ENCODE measurements at regions not wholly inside any gene's neighbourhood (a gene's known extent, or its start where the extent isn't known, plus 50 kb on each side); places are given as distances from the start of the nearest gene placed in this dataset.

GRCh38 chr4:60590116-60590515 is 610.0 kb upstream of the ADGRL3 start:
- no peak for DNase-seq (ENCODE audit: low read depth in 1 of 2, low spot score in 2 of 2)
- Histone ChIP-seq H3K36me3 (no peaks in the 10 kb centered on the region), H3K27me3 (replicated peaks) (no peaks in the 10 kb centered on the region), H3K27ac (no peak overlapping the region), H3K9me3 (replicated peaks) (peaks cover 3% of the 10 kb centered on the region; the same call in 1 of the 2 replicates), H3K4me1 (replicated peaks) (no peaks in the 10 kb centered on the region), H3K4me3 (no peak overlapping the region)

- H3K4me1 ChIP-seq (replicated peaks), result no peaks in the 10 kb centered on the region
- no peaks in the 10 kb centered on the region for H3K9me3 ChIP-seq (replicated peaks)
- no peaks in the 10 kb centered on the region for H3K36me3 ChIP-seq
- no peak overlapping the region for H3K27ac ChIP-seq
- DNase-seq (ENCODE audit: low read depth in 1 of 2, low spot score in 2 of 2), result no peak
- H3K27me3 ChIP-seq (replicated peaks), result no peaks in the 10 kb centered on the region
- H3K4me3 ChIP-seq, result no peak overlapping the region
Observed at GRCh38 chr4:60605646-60606354, 594.3 kb upstream of the ADGRL3 start.

DNA sequence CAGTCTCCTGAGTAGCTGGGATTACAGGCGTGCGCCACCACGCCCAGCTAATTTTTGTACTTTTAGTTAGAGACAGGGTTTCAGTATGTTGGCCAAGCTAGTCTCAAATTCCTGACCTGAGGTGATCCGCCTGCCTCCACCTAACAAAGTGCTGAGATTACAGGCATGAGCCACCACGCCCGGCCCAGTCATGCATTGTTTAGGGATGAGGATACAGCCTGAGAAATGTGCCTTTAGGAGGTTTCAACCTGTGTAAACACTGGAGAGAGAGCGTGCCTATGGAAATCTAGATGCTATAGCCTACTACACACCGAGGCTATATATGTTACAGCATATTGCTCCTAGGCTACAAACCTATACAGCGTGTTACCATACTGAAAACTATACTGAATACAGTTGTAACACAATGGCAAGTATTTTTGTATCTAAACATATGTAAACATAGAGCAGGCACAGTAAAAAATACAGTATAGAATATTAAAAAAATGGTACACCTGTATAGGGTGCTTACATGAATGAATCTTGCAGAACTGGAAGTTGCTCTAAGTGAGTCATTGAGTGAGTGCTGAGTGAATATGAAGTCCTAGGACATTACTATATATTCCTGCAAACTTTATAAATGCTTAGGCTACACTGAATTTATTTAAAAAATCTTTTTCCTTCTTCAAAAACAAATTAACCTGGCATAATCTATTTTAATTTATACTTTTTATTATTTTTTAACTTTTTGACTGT is 588.2 kb upstream of the ADGRL3 start:
- Histone ChIP-seq H3K36me3 (no peaks in the 10 kb centered on the region), H3K4me3 (no peak overlapping the region), H3K27ac (no peak overlapping the region), H3K4me1 (replicated peaks) (no peaks in the 10 kb centered on the region), H3K9me3 (replicated peaks) (no peaks in the 10 kb centered on the region), H3K27me3 (replicated peaks) (no peaks in the 10 kb centered on the region)
- DNase-seq (ENCODE audit: low read depth in 1 of 2, low spot score in 2 of 2), result no peak

- H3K27ac ChIP-seq, result no peak overlapping the region
- H3K4me1 ChIP-seq (replicated peaks), result no peaks in the 10 kb centered on the region
- H3K4me3 ChIP-seq, result no peak overlapping the region
- no peaks in the 10 kb centered on the region for H3K9me3 ChIP-seq (replicated peaks)
- no peak for DNase-seq (ENCODE audit: low read depth in 1 of 2, low spot score in 2 of 2)
- no peaks in the 10 kb centered on the region for H3K36me3 ChIP-seq
- no peaks in the 10 kb centered on the region for H3K27me3 ChIP-seq (replicated peaks)
Observed at GRCh38 chr4:60617731-60618130, 582.4 kb upstream of the ADGRL3 start.

GRCh38 chr4:60619531-60620305 is 580.4 kb upstream of the ADGRL3 start:
- H3K4me3 ChIP-seq, result no peak overlapping the region
- no peaks in the 10 kb centered on the region for H3K4me1 ChIP-seq (replicated peaks)
- peak in 1 of 2 experiments; percentile 19 for DNase-seq (ENCODE audit: low read depth in 1 of 2, low spot score in 2 of 2)
- H3K27ac ChIP-seq, result no peak overlapping the region; the same call in 1 of the 2 replicates
- H3K36me3 ChIP-seq, result no peaks in the 10 kb centered on the region
- no peaks in the 10 kb centered on the region for H3K9me3 ChIP-seq (replicated peaks)
- no peaks in the 10 kb centered on the region for H3K27me3 ChIP-seq (replicated peaks)

DNA sequence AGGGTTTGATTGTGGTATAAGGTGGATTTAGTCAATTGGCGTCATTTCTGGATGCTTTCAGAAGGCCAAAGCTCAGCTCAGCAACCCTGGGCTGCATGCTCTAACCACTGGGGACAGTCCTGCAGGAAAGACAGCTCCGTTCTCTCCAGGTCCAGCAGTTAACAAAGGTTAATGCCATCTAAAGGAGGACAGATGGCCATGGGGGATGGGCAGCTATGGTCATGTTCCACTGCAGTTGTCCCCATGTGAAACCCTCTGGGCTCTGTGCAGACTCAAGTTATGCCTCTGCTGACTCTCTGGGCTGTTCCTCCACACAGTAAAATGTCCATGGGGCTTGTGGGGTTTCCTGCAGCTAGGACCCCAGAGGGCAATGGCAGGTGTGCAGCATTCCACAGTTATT is 562.1 kb upstream of the ADGRL3 start:
- Histone ChIP-seq H3K27ac (no peak overlapping the region), H3K4me1 (replicated peaks) (no peaks in the 10 kb centered on the region), H3K9me3 (replicated peaks) (no peaks in the 10 kb centered on the region; the same call in 1 of the 2 replicates), H3K36me3 (no peaks in the 10 kb centered on the region), H3K27me3 (replicated peaks) (no peaks in the 10 kb centered on the region), H3K4me3 (no peak overlapping the region)
- DNase-seq (ENCODE audit: low read depth in 1 of 2, low spot score in 2 of 2), result no peak

DNA sequence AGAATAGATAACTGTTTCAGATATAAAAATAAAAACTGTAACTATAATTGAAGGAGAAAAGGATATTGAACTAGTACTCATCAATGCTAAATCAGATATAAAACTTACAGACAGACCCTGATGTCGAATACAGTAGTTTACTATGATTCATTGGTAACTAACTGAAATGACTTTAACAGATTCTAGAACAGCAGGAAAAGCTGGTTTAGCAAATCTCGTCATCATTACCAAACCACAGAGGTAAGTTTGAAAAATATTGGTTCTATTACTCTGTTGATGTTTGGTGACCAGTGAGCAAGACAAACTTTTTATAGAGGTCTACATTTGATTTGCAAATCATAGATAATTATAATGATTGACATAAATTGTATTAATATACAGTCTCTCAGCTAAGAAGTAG is 551.4 kb upstream of the ADGRL3 start:
- Histone ChIP-seq H3K27me3 (replicated peaks) (no peaks in the 10 kb centered on the region), H3K27ac (no peak overlapping the region), H3K36me3 (no peaks in the 10 kb centered on the region), H3K4me1 (replicated peaks) (no peaks in the 10 kb centered on the region), H3K4me3 (no peak overlapping the region), H3K9me3 (replicated peaks) (no peaks in the 10 kb centered on the region)
- no peak for DNase-seq (ENCODE audit: low read depth in 1 of 2, low spot score in 2 of 2)

DNA sequence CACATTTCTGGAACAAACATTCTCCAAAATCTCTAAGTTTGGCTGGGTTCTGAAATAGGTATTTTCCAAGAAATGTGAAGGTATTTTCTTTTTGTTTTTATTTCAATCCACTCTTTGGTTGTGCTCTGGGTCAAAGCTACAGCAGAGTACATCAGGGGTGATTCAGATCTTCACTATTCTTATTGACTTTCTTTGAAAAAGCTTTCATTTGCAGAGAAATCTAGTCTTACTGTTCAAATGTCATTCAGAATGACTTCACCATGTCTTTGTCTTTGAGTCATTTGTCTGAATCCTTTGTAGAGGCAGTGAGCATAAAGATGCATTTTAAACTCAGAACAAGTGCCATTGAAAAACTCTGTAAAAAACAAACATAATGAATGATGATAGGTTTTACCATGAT is 547.2 kb upstream of the ADGRL3 start:
- H3K4me1 ChIP-seq (replicated peaks), result no peaks in the 10 kb centered on the region

DNA sequence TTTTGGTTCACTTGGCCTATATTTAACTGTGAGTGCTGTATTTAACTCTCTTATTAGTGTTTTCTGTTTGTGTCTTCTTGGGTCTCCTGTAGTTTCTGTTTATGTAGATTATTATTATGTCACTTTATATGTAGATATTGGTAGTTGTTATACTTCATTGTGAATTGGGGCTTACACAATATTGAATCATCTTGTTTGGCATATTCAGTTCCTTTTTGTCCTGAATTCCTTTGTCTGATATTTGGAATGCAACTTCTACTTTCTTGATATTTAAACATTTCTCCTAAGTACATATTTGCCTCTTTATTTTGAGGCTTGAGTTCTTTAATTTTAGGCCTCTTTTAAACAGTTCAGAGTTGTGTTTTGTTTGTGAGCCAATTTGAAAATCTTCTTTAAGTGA is 544.8 kb upstream of the ADGRL3 start:
- no peak overlapping the region for H3K4me3 ChIP-seq
- H3K27ac ChIP-seq, result no peak overlapping the region
- H3K27me3 ChIP-seq (replicated peaks), result no peaks in the 10 kb centered on the region
- H3K9me3 ChIP-seq (replicated peaks), result no peaks in the 10 kb centered on the region
- H3K36me3 ChIP-seq, result no peaks in the 10 kb centered on the region
- H3K4me1 ChIP-seq (replicated peaks), result no peaks in the 10 kb centered on the region
- DNase-seq (ENCODE audit: low read depth in 1 of 2, low spot score in 2 of 2), result no peak

More for the DNA sequence above, 547.2 kb upstream of the ADGRL3 start:
- no peaks in the 10 kb centered on the region for H3K36me3 ChIP-seq
- H3K27ac ChIP-seq, result no peak overlapping the region
- DNase-seq (ENCODE audit: low read depth in 1 of 2, low spot score in 2 of 2), result no peak
- H3K4me3 ChIP-seq, result no peak overlapping the region
- H3K9me3 ChIP-seq (replicated peaks), result no peaks in the 10 kb centered on the region
- H3K27me3 ChIP-seq (replicated peaks), result no peaks in the 10 kb centered on the region

DNA sequence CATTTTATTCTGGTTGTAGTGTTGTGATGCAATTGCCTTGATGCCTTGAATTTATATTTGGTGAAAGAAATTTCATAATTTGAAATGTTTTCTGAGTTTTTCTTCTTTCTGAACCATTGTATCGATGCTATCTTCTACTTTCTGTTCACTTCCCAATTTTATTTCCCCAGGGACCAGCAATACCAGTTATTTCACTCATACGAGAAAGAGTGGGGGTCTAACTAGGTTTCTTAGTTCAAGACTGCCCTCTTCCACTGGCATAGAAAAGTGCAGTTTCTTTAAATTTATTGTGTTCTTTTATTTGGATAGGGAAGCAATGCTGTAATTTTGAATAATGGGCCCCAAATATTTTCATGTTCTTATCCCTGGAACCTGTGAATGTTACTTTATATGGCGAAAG is 544.0 kb upstream of the ADGRL3 start:
- no peaks in the 10 kb centered on the region for H3K36me3 ChIP-seq
- no peaks in the 10 kb centered on the region for H3K4me1 ChIP-seq (replicated peaks)
- DNase-seq (ENCODE audit: low read depth in 1 of 2, low spot score in 2 of 2), result no peak

DNA sequence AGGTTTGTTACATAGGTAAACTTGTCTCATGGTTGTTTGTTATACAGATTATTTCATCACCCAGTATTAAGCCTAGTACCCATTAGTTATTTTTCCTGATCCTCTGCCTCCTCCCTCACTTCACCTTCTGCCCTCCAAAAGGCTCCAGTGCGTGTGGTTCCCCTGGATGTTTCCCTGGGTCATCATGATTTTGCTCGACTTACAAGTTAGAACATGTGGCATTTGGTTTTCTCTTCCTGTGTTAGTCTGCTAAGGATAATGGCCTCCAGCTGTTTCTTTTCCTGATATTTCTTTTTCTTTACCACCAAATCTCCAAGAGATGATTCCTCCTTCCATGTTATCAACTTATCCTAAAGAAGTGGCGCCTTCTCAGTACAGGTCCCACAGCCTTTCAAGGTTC is 543.1 kb upstream of the ADGRL3 start:
- Histone ChIP-seq H3K4me1 (replicated peaks) (no peaks in the 10 kb centered on the region), H3K9me3 (replicated peaks) (no peaks in the 10 kb centered on the region; the same call in 1 of the 2 replicates), H3K27ac (no peak overlapping the region), H3K4me3 (no peak overlapping the region), H3K36me3 (no peaks in the 10 kb centered on the region), H3K27me3 (replicated peaks) (no peaks in the 10 kb centered on the region)
- DNase-seq (ENCODE audit: low read depth in 1 of 2, low spot score in 2 of 2), result no peak

More for the DNA sequence above, 544.0 kb upstream of the ADGRL3 start:
- Histone ChIP-seq H3K9me3 (replicated peaks) (no peaks in the 10 kb centered on the region), H3K27ac (no peak overlapping the region), H3K27me3 (replicated peaks) (no peaks in the 10 kb centered on the region), H3K4me3 (no peak overlapping the region)

DNA sequence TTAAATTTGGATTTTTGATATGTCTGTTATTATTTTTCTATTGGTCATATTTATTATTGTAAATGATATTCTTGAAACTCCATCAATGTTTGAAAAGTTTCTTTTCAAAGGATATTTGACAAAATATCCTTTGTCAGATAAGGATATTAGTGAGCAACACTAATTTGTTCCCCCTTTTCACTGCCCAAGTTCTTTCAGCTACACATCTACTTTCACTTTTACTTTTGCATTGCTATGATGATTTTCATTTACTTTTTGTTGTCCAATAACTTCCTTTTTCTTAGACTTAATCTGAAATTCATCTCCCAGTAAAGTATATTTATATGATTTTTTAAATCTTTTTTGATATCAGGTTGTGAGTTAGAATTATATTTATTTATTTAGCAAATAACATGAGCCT is 542.3 kb upstream of the ADGRL3 start:
- Histone ChIP-seq H3K4me1 (replicated peaks) (no peaks in the 10 kb centered on the region), H3K4me3 (no peak overlapping the region), H3K27me3 (replicated peaks) (no peaks in the 10 kb centered on the region), H3K27ac (no peak overlapping the region), H3K9me3 (replicated peaks) (no peaks in the 10 kb centered on the region; the same call in 1 of the 2 replicates), H3K36me3 (no peaks in the 10 kb centered on the region)
- no peak for DNase-seq (ENCODE audit: low read depth in 1 of 2, low spot score in 2 of 2)

- DNase-seq (ENCODE audit: low read depth in 1 of 2, low spot score in 2 of 2), result no peak
- H3K4me1 ChIP-seq (replicated peaks), result no peaks in the 10 kb centered on the region
- H3K36me3 ChIP-seq, result no peaks in the 10 kb centered on the region
- no peak overlapping the region for H3K4me3 ChIP-seq
- H3K27me3 ChIP-seq (replicated peaks), result no peaks in the 10 kb centered on the region
- no peak overlapping the region for H3K27ac ChIP-seq
- H3K9me3 ChIP-seq (replicated peaks), result no peaks in the 10 kb centered on the region; the same call in 1 of the 2 replicates
Observed at GRCh38 chr4:60663769-60664168, 536.4 kb upstream of the ADGRL3 start.

DNA sequence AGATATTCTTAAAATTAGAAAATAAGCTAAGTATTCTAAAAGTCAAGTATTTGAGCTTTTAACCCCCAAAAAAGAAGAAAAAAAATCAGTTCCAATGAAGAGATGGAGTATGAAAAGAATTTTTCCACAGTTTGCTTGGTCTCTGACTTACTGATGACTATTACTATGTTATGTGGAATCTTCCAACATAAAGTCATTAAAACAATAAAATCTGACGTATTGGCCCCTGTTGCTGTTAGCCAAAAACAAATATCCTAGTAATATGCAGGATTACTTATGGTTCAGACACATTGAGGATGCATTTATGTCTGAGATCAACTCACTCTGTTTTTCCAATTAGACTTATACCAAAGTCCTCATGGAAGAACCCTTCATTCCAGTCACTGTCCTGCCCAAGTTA is 517.2 kb upstream of the ADGRL3 start:
- H3K4me1 ChIP-seq (replicated peaks), result peaks cover 7% of the 10 kb centered on the region; the same call in 1 of the 2 replicates
- DNase-seq (ENCODE audit: low read depth in 1 of 2, low spot score in 2 of 2), result no peak
- H3K4me3 ChIP-seq, result no peak overlapping the region
- no peaks in the 10 kb centered on the region for H3K27me3 ChIP-seq (replicated peaks)
- H3K9me3 ChIP-seq (replicated peaks), result no peaks in the 10 kb centered on the region
- H3K27ac ChIP-seq, result peak overlapping the region; percentile 51
- no peaks in the 10 kb centered on the region for H3K36me3 ChIP-seq
